ENCODE measurements at regions not wholly inside any gene's neighbourhood (a gene's known extent, or its start where the extent isn't known, plus 50 kb on each side); places are given as distances from the start of the nearest gene placed in this dataset.
"Not testable (repeated sequence)": the region's sequence is repeated elsewhere in the genome, so short reads cannot be mapped to it uniquely, and the experiment has no call there.

- no peak for DNase-seq
- no peak overlapping the region for H3K9ac ChIP-seq (ENCODE audit: low read length)
- H3K9me3 ChIP-seq (ENCODE audit: low read length), result no peaks in the 10 kb centered on the region
- H3K27me3 ChIP-seq (ENCODE audit: low read length), result no peaks in the 10 kb centered on the region
- H3K4me2 ChIP-seq (ENCODE audit: low read depth, low read length, poor library complexity, severe bottlenecking), result no peak overlapping the region
- no peaks in the 10 kb centered on the region for H3K36me3 ChIP-seq (ENCODE audit: insufficient read depth, low read length)
- H3K4me3 ChIP-seq (ENCODE audit: low read length), result no peak overlapping the region
- H3K79me2 ChIP-seq (ENCODE audit: low read length), result no peaks in the 10 kb centered on the region
- H3K4me1 ChIP-seq (ENCODE audit: low read length), result no peaks in the 10 kb centered on the region
- no peak overlapping the region for H3K27ac ChIP-seq (ENCODE audit: low read length)
- H4K20me1 ChIP-seq (ENCODE audit: insufficient read depth, low read depth, low read length), result no peaks in the 10 kb centered on the region
- H2AFZ ChIP-seq (ENCODE audit: low read length), result no peak overlapping the region
- H3K9me2 ChIP-seq (replicated peaks; ENCODE audit: insufficient read depth, low read length), result no peaks in the 10 kb centered on the region
Measured at GRCh38 chr5:174925586-174925985, 201.2 kb downstream of the MSX2 start.

GRCh38 chr5:174922955-174923354 is 198.6 kb downstream of the MSX2 start:
- H3K36me3 ChIP-seq (ENCODE audit: insufficient read depth, low read length), result no peaks in the 10 kb centered on the region
- H3K9me3 ChIP-seq (ENCODE audit: low read length), result no peaks in the 10 kb centered on the region
- no peak overlapping the region for H3K4me2 ChIP-seq (ENCODE audit: low read depth, low read length, poor library complexity, severe bottlenecking)
- H3K9ac ChIP-seq (ENCODE audit: low read length), result no peak overlapping the region
- H3K4me3 ChIP-seq (ENCODE audit: low read length), result no peak overlapping the region
- H2AFZ ChIP-seq (ENCODE audit: low read length), result no peak overlapping the region
- H3K79me2 ChIP-seq (ENCODE audit: low read length), result no peaks in the 10 kb centered on the region
- H3K4me1 ChIP-seq (ENCODE audit: low read length), result no peaks in the 10 kb centered on the region
- DNase-seq, result no peak
- no peaks in the 10 kb centered on the region for H3K9me2 ChIP-seq (replicated peaks; ENCODE audit: insufficient read depth, low read length)
- no peaks in the 10 kb centered on the region for H4K20me1 ChIP-seq (ENCODE audit: insufficient read depth, low read depth, low read length)
- H3K27me3 ChIP-seq (ENCODE audit: low read length), result no peaks in the 10 kb centered on the region
- no peak overlapping the region for H3K27ac ChIP-seq (ENCODE audit: low read length)

GRCh38 chr5:174920906-174921550 is 196.6 kb downstream of the MSX2 start:
- H3K79me2 ChIP-seq (ENCODE audit: low read length), result no peaks in the 10 kb centered on the region
- no peaks in the 10 kb centered on the region for H3K27me3 ChIP-seq (ENCODE audit: low read length)
- H3K27ac ChIP-seq (ENCODE audit: low read length), result no peak overlapping the region
- no peak overlapping the region for H3K4me3 ChIP-seq (ENCODE audit: low read length)
- H4K20me1 ChIP-seq (ENCODE audit: insufficient read depth, low read depth, low read length), result no peaks in the 10 kb centered on the region
- no peak overlapping the region for H3K4me2 ChIP-seq (ENCODE audit: low read depth, low read length, poor library complexity, severe bottlenecking)
- DNase-seq, result no peak
- no peak overlapping the region for H2AFZ ChIP-seq (ENCODE audit: low read length)
- no peaks in the 10 kb centered on the region for H3K4me1 ChIP-seq (ENCODE audit: low read length)
- H3K9me3 ChIP-seq (ENCODE audit: low read length), result no peaks in the 10 kb centered on the region
- no peaks in the 10 kb centered on the region for H3K9me2 ChIP-seq (replicated peaks; ENCODE audit: insufficient read depth, low read length)
- no peaks in the 10 kb centered on the region for H3K36me3 ChIP-seq (ENCODE audit: insufficient read depth, low read length)
- no peak overlapping the region for H3K9ac ChIP-seq (ENCODE audit: low read length)

GRCh38 chr5:174919351-174919750 is 195.0 kb downstream of the MSX2 start:
- no peak overlapping the region for H3K27ac ChIP-seq (ENCODE audit: low read length)
- H3K79me2 ChIP-seq (ENCODE audit: low read length), result no peaks in the 10 kb centered on the region
- no peaks in the 10 kb centered on the region for H3K27me3 ChIP-seq (ENCODE audit: low read length)
- no peak overlapping the region for H3K4me3 ChIP-seq (ENCODE audit: low read length)
- no peak overlapping the region for H2AFZ ChIP-seq (ENCODE audit: low read length)
- no peaks in the 10 kb centered on the region for H3K9me2 ChIP-seq (replicated peaks; ENCODE audit: insufficient read depth, low read length)
- no peak overlapping the region for H3K9ac ChIP-seq (ENCODE audit: low read length)
- no peaks in the 10 kb centered on the region for H4K20me1 ChIP-seq (ENCODE audit: insufficient read depth, low read depth, low read length)
- H3K4me1 ChIP-seq (ENCODE audit: low read length), result no peaks in the 10 kb centered on the region
- no peaks in the 10 kb centered on the region for H3K9me3 ChIP-seq (ENCODE audit: low read length)
- no peak overlapping the region for H3K4me2 ChIP-seq (ENCODE audit: low read depth, low read length, poor library complexity, severe bottlenecking)
- no peaks in the 10 kb centered on the region for H3K36me3 ChIP-seq (ENCODE audit: insufficient read depth, low read length)
- no peak for DNase-seq

- no peaks in the 10 kb centered on the region for H3K27me3 ChIP-seq (ENCODE audit: low read length)
- H3K27ac ChIP-seq (ENCODE audit: low read length), result no peak overlapping the region
- H3K9me3 ChIP-seq (ENCODE audit: low read length), result no peaks in the 10 kb centered on the region
Measured at GRCh38 chr5:174918655-174919054, 194.3 kb downstream of the MSX2 start.

GRCh38 chr5:174917976-174918554 is 193.7 kb downstream of the MSX2 start:
- H3K36me3 ChIP-seq (ENCODE audit: insufficient read depth, low read length), result no peaks in the 10 kb centered on the region
- H3K27ac ChIP-seq (ENCODE audit: low read length), result no peak overlapping the region
- H3K4me2 ChIP-seq (ENCODE audit: low read depth, low read length, poor library complexity, severe bottlenecking), result no peak overlapping the region
- DNase-seq, result no peak
- H3K4me1 ChIP-seq (ENCODE audit: low read length), result no peaks in the 10 kb centered on the region
- no peaks in the 10 kb centered on the region for H4K20me1 ChIP-seq (ENCODE audit: insufficient read depth, low read depth, low read length)
- no peaks in the 10 kb centered on the region for H3K9me2 ChIP-seq (replicated peaks; ENCODE audit: insufficient read depth, low read length)
- H3K79me2 ChIP-seq (ENCODE audit: low read length), result no peaks in the 10 kb centered on the region
- H2AFZ ChIP-seq (ENCODE audit: low read length), result no peak overlapping the region
- no peak overlapping the region for H3K9ac ChIP-seq (ENCODE audit: low read length)
- no peak overlapping the region for H3K4me3 ChIP-seq (ENCODE audit: low read length)
- no peaks in the 10 kb centered on the region for H3K9me3 ChIP-seq (ENCODE audit: low read length)
- H3K27me3 ChIP-seq (ENCODE audit: low read length), result no peaks in the 10 kb centered on the region

More at GRCh38 chr5:174918655-174919054, 194.3 kb downstream of the MSX2 start:
- Histone ChIP-seq H3K9me2 (replicated peaks; ENCODE audit: insufficient read depth, low read length) (no peaks in the 10 kb centered on the region), H3K4me2 (ENCODE audit: low read depth, low read length, poor library complexity, severe bottlenecking) (no peak overlapping the region), H4K20me1 (ENCODE audit: insufficient read depth, low read depth, low read length) (no peaks in the 10 kb centered on the region), H3K79me2 (ENCODE audit: low read length) (no peaks in the 10 kb centered on the region), H3K4me3 (ENCODE audit: low read length) (no peak overlapping the region), H2AFZ (ENCODE audit: low read length) (no peak overlapping the region), H3K9ac (ENCODE audit: low read length) (no peak overlapping the region), H3K36me3 (ENCODE audit: insufficient read depth, low read length) (no peaks in the 10 kb centered on the region), H3K4me1 (ENCODE audit: low read length) (no peaks in the 10 kb centered on the region)
- DNase-seq, result no peak

- not testable (repeated sequence) for H3K9me3 ChIP-seq (ENCODE audit: low read length); H3K4me1 ChIP-seq (ENCODE audit: low read length); H3K27ac ChIP-seq (ENCODE audit: low read length); H3K4me3 ChIP-seq (ENCODE audit: low read length); H4K20me1 ChIP-seq (ENCODE audit: insufficient read depth, low read depth, low read length); H3K27me3 ChIP-seq (ENCODE audit: low read length); DNase-seq; H3K36me3 ChIP-seq (ENCODE audit: insufficient read depth, low read length); H3K9ac ChIP-seq (ENCODE audit: low read length); H3K4me2 ChIP-seq (ENCODE audit: low read depth, low read length, poor library complexity, severe bottlenecking); H3K9me2 ChIP-seq (replicated peaks; ENCODE audit: insufficient read depth, low read length); H2AFZ ChIP-seq (ENCODE audit: low read length); H3K79me2 ChIP-seq (ENCODE audit: low read length)
Measured at GRCh38 chr5:174917435-174917834, 193.1 kb downstream of the MSX2 start.

GRCh38 chr5:174916924-174917323 is 192.5 kb downstream of the MSX2 start:
- H3K9me2 ChIP-seq (replicated peaks; ENCODE audit: insufficient read depth, low read length); H3K9ac ChIP-seq (ENCODE audit: low read length); H3K4me1 ChIP-seq (ENCODE audit: low read length); H3K9me3 ChIP-seq (ENCODE audit: low read length); H3K27ac ChIP-seq (ENCODE audit: low read length); H3K79me2 ChIP-seq (ENCODE audit: low read length); DNase-seq; H3K4me2 ChIP-seq (ENCODE audit: low read depth, low read length, poor library complexity, severe bottlenecking); H3K4me3 ChIP-seq (ENCODE audit: low read length); H2AFZ ChIP-seq (ENCODE audit: low read length); H3K36me3 ChIP-seq (ENCODE audit: insufficient read depth, low read length); H4K20me1 ChIP-seq (ENCODE audit: insufficient read depth, low read depth, low read length); H3K27me3 ChIP-seq (ENCODE audit: low read length): not testable (repeated sequence)
